Stimulated activated CD4-positive, alpha-beta T cell treated with anti-CD3 and anti-CD28 coated beads, Interleukin-2, amount 100 ng/mL, for 48 hours (primary cell): ENCODE measurements at regions not wholly inside any gene's neighbourhood (a gene's known extent, or its start where the extent isn't known, plus 50 kb on each side); places are given as distances from the start of the nearest gene placed in this dataset.
"Not testable (repeated sequence)": the region's sequence is repeated elsewhere in the genome, so short reads cannot be mapped to it uniquely, and the experiment has no call there.

ENCODE experiments used
- DNase-seq, 2 donors: peaks; one replicate each; pipeline ENCODE4 v3.0.0-alpha.2; 2020

GRCh38 chr10:65620404-65621048 is 1305.3 kb upstream of the LRRTM3 start:
- DNase-seq, result no peak

DNA sequence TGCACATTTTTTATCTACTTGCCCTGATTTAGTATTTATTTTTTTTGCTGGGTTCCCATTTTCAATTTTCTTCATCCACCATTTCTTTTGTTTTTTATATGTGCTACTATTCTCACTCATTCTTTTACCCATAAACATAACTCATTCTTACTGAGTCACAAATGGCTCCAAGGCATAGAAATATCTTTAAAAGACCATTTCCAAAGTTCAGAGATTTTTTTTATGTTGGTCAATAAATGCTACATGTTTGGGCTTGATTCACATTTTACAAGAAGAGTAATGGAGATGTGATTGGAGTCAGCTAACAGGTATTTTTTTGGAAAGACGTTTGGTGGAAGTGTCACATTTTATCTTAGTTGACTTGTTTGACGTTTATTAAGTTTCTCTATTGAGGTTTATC is 1303.2 kb upstream of the LRRTM3 start:
- DNase-seq, result no peak

GRCh38 chr10:65628493-65629139 is 1297.2 kb upstream of the LRRTM3 start:
- DNase-seq, result no peak

DNA sequence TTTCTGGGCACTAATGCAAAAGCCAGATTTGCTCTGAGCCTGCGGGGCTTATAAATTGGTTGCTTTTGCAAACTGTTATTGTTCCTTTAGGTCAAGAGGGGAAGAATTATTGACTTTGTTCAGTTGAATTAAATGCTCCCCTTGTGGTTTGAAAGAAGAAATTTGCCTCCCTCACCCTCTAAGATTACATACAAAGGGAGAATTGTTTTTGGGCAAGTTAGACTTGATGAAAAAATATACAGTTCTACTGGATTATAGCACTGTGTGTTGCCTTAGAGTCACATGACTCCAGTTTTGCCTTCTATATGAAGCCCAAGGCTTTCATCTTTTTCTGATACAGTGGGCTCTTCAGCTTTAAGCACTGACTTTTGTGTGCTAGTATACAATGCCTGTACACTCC is 1265.8 kb upstream of the LRRTM3 start:
- no peak for DNase-seq

DNA sequence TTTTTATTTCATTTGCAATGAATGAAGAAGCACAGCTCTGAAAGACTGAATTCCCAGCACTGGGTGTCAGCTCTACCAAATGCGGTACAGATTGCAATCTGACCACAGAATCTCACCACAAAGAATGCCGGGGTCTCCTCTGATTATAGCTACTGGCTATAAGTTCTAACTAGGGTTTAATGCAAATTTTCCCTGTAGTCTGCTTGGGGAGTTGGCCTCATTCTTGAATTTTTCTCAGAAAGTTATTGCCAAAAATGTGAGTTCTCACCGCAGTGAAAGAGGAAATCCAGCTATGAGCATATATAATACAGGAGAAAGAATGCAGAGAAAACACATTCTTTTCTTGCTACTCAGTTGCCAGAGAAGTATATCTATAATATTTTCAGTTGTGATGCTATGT is 1255.7 kb upstream of the LRRTM3 start:
- no peak for DNase-seq

- DNase-seq, result not testable (repeated sequence)
Observed at GRCh38 chr10:65670596-65670995, 1255.2 kb upstream of the LRRTM3 start.

DNA sequence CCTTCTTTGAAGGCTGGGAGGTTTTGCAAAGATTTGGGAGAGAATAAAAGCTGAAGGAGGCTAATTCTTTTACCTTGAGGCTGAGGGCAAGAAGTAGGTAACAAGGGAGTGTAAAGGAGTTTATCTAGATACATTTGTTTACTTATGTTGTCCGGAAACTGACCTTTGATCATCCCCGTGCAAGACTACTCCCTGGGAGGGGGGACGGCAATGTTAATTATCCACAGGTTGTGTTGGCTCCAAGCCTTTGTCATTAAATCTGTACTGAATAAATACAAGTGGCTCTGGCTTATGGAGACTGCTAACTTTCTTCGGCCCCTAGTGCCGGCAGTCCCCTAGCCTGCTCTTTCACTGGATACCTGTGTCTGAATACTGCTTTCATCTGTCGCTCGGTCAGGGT is 1250.6 kb upstream of the LRRTM3 start:
- DNase-seq, result no peak

GRCh38 chr10:65684896-65685295 is 1240.9 kb upstream of the LRRTM3 start:
- DNase-seq, result no peak

GRCh38 chr10:65701168-65701776 is 1224.6 kb upstream of the LRRTM3 start:
- no peak for DNase-seq

DNA sequence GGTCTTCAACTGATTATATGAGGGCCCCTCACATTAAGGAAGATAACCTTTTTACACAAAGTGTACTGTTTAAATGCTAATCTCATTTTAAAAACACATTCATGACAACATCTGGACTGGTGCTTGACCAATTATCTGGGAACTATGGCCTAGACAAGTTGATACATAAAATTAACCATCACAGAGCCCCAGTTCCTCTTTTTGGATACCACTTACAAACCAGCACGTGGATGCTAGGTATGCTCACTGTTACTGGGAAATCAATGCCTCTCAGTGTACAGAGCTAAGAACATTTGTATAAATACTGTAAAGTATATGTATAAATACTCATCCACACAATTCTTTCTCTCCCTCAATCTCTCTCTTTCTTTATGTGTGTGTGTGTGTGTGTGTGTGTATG is 1217.8 kb upstream of the LRRTM3 start:
- DNase-seq, result no peak

- DNase-seq, result no peak
Observed at GRCh38 chr10:65710306-65710705, 1215.5 kb upstream of the LRRTM3 start.

- no peak for DNase-seq
Observed at GRCh38 chr10:65719790-65720189, 1206.0 kb upstream of the LRRTM3 start.

DNA sequence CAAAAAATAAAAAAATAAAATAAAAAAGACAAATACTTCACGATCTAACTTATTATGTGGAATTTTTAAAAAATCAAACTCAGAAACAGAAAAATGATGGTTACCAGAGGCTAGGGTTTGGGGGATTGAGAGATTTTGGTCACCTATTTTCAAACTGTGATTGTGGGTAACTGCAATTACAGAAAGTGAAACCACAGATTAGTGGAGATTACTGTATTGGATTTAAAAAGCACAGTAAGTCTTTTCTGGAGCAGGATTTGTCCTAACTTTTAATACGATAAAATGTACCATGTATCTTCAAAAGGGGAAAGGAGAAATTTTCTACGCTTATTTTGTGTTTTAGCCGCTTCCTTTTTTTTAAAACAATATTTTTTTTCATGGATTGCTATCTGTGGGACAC is 1204.9 kb upstream of the LRRTM3 start:
- no peak for DNase-seq

GRCh38 chr10:65723525-65723924 is 1202.3 kb upstream of the LRRTM3 start:
- DNase-seq, result no peak

GRCh38 chr10:65735382-65735781 is 1190.5 kb upstream of the LRRTM3 start:
- DNase-seq, result no peak

GRCh38 chr10:65742906-65743305 is 1182.9 kb upstream of the LRRTM3 start:
- DNase-seq, result no peak

GRCh38 chr10:65751218-65751617 is 1174.6 kb upstream of the LRRTM3 start:
- no peak for DNase-seq

GRCh38 chr10:65751896-65752295 is 1173.9 kb upstream of the LRRTM3 start:
- DNase-seq, result no peak

DNA sequence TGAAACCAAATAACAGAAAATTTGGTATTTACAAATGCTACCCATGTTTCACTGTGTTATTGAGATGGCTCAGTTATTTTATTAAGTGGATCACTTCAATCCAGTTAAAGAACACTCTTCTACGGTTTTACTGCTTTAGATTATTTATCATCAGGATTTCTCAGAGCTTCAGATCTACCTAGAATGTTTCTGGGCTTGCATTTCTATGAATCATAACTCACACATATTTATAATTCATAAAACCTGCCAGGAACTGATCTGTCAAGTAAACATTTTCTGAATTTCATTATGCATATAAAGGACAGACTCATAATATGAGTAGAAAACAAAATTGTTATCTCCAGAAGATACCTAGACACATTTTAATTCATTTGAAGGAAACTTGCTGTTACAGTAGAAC is 1172.3 kb upstream of the LRRTM3 start:
- no peak for DNase-seq

DNA sequence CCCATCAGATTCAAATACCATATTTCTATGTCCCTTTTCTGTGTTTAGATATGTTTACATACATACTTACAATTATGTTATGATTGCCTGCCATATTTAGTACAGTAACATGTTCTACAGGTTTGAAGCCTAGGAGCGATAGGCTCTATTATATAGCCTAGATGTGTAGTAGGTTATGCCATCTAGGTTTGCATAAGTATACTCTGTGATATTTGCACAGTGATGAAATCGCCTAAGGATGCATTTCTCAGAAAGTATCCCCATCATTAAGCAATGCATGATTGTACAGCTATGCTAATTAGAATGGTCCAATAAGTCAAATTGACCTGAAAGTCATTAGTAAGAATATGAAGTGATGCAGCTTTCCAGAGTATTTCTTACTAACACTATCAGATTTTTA is 1171.7 kb upstream of the LRRTM3 start:
- no peak for DNase-seq

GRCh38 chr10:65762311-65762710 is 1163.5 kb upstream of the LRRTM3 start:
- DNase-seq, result no peak

DNA sequence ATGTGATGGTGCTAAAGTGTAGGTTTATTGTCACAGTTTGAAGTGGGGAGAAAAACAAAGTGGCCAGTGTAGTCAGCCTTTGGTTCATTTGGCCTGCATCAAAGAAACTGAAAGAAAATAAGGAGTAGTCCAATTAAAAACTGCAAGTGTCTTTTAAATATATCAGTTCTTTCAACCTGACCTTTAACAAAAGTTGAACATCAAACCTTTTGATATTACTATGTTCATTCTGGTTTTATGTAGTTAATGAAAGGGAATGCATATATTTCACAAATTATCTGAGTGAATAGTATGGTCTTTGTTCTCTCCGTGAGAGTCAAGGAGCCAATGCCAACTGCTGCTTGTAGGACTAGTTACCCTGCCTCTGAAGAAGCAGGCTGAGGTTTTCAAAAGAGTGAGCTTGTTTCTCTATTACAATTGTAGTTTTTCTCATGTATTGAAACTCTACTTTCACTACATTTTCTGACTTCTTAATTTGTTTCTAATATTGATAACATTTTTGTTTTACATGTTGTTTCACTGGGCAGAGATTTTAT is 1160.8 kb upstream of the LRRTM3 start:
- no peak for DNase-seq

DNA sequence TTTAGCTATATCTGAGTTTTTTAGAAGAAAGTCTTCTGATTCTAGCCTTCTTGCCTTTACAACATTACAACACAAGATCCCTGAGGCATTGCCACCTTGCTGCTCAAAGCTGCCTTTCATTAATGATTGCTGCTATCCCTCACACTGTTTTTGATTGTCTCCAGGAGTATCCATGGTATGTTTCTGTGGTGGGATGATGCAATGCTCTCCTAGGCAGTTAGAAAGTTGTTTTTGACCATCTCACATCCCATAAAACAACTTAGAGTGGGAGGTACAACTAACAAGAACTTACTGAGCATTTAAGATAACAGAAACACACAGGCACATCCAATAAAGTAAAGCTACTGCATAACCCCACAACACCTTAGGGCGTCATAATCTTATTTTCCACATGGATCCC is 1156.0 kb upstream of the LRRTM3 start:
- no peak for DNase-seq

GRCh38 chr10:65778753-65779152 is 1147.1 kb upstream of the LRRTM3 start:
- DNase-seq, result no peak
